HCT116 (cell line): ENCODE measurements at regions not wholly inside any gene's neighbourhood (a gene's known extent, or its start where the extent isn't known, plus 50 kb on each side); places are given as distances from the start of the nearest gene placed in this dataset.

ENCODE experiments used
- ATAC-seq: fragments of 200-7000 bp; cut with Tn5 transposase; 2 replicates; pipeline ENCODE4 v1.9.1; 2020; ENCODE audit warnings: mild to moderate bottlenecking, moderate library complexity
- BruUV-seq: library from RNA; stranded (reverse); fragments of 400-500 nt; replicated peaks from 2 replicates; lab custom pipeline; 2021; lab: Mats Ljungman, UMichigan
- CTCF ChIA-PET: fragments of 300-600 bp; sonication (Branson Sonifier 250); formaldehyde crosslinking; loops from one replicate; lab custom pipeline; 2021; ENCODE audit warnings: antibody characterized with exemption; lab: Charles Lee
- POLR2A ChIA-PET: fragments of 300-600, 350-600 bp; sonication (Branson Sonifier 250); formaldehyde crosslinking; loops from one replicate; lab custom pipeline; 2021; ENCODE audit warnings: antibody characterized with exemption; lab: Charles Lee
- RAD21 ChIA-PET, 2 experiments: fragments of 300-600 bp; sonication (Branson Sonifier 250); formaldehyde crosslinking; loops; one replicate each; lab custom pipeline; 2023; ENCODE audit warnings: low total read pairs in 2 of 2; ENCODE audit not compliant: uncharacterized antibody in 2 of 2, unreplicated experiment in 2 of 2, low non-redundant PET in 1 of 2; lab: Charles Lee
- DNase-seq: peaks from one replicate; pipeline ENCODE4 v3.0.0-alpha.2; 2010; ENCODE audit warnings: low read depth, low spot score
- H2AFZ ChIP-seq: fragments of 200-600 bp; shearing (Covaris generic), sonication (generic); 2 replicates; pipeline ENCODE4 v1.6.1; 2017; ENCODE audit warnings: low read depth, mixed run types, mixed read lengths, antibody characterized with exemption, low read length; ENCODE audit not compliant: poor library complexity, severe bottlenecking
- H3K27ac ChIP-seq: 2 replicates; pipeline ENCODE4 v1.5.1; 2012; ENCODE audit warnings: low read depth, low read length
- H3K27me3 ChIP-seq: fragments of 200-600 bp; sonication (generic); 2 replicates; pipeline ENCODE4 v1.6.1; 2016; ENCODE audit warnings: mixed run types, low read length, mixed read lengths; ENCODE audit not compliant: insufficient read depth
- H3K36me3 ChIP-seq, 2 experiments: fragments of 200-500 bp in 1 of 2; fragments of 200-600 bp in 1 of 2; sonication (Bioruptor generic) in 1 of 2; sonication (generic) in 1 of 2; 2 replicates each; pipeline versions ENCODE4 v1.5.1 to v1.6.1; 2014 to 2016; ENCODE audit warnings: low read length in 2 of 2, inconsistent platforms in 1 of 2, mixed read lengths in 1 of 2, mixed run types in 1 of 2; ENCODE audit not compliant: insufficient read depth in 2 of 2, control insufficient read depth in 1 of 2
- H3K4me1 ChIP-seq, 2 experiments: fragments of 200-600 bp in 1 of 2; sonication (generic) in 1 of 2; 2 replicates each; pipeline versions ENCODE4 v1.5.1 to v1.6.1; 2012 to 2017; ENCODE audit warnings: low read length in 2 of 2, inconsistent platforms in 1 of 2, mild to moderate bottlenecking in 1 of 2, mixed read lengths in 1 of 2, mixed run types in 1 of 2, moderate library complexity in 1 of 2; ENCODE audit not compliant: insufficient read depth in 2 of 2, control insufficient read depth in 1 of 2
- H3K4me2 ChIP-seq: fragments of 200-600 bp; sonication (generic); 2 replicates; pipeline ENCODE4 v1.6.1; 2017; ENCODE audit warnings: mixed run types, low read length, mixed read lengths
- H3K4me3 ChIP-seq, 2 experiments: fragments of 200-600 bp in 1 of 2; sonication (generic) in 1 of 2; replicated peaks in 1 of 2; 2 replicates each; pipeline ENCODE4 v1.5.1; 2011 to 2016; ENCODE audit warnings: low read length in 2 of 2, control low read depth in 1 of 2, low read depth in 1 of 2, mild to moderate bottlenecking in 1 of 2, mixed read lengths in 1 of 2, mixed run types in 1 of 2
- H3K79me2 ChIP-seq: fragments of 200-600 bp; sonication (generic); 2 replicates; pipeline ENCODE4 v1.6.1; 2017; ENCODE audit warnings: mild to moderate bottlenecking, mixed run types, low read length, moderate library complexity, mixed read lengths; ENCODE audit not compliant: insufficient read depth
- H3K9ac ChIP-seq: fragments of 200-600 bp; sonication (generic); 2 replicates; pipeline ENCODE4 v1.6.1; 2016; ENCODE audit warnings: low read length, mixed read lengths
- H3K9me2 ChIP-seq: fragments of 200-600 bp; sonication (generic), shearing (Covaris generic); 2 replicates; pipeline ENCODE4 v1.6.1; 2017; ENCODE audit warnings: mixed run types, mild to moderate bottlenecking, moderate library complexity; ENCODE audit not compliant: insufficient read depth
- H3K9me3 ChIP-seq, 2 experiments: fragments of 200-500 bp in 1 of 2; fragments of 200-600 bp in 1 of 2; sonication (Bioruptor generic) in 1 of 2; sonication (generic) in 1 of 2; 2 replicates each; pipeline ENCODE4 v1.6.1; 2014 to 2017; ENCODE audit warnings: low read length in 2 of 2, mixed read lengths in 2 of 2, inconsistent platforms in 1 of 2, low read depth in 1 of 2, mild to moderate bottlenecking in 1 of 2, mixed run types in 1 of 2, moderate library complexity in 1 of 2; ENCODE audit not compliant: control insufficient read depth in 1 of 2, insufficient read depth in 1 of 2
- H4K20me1 ChIP-seq: fragments of 200-600 bp; sonication (generic), shearing (Covaris generic); 2 replicates; pipeline ENCODE4 v1.6.1; 2017; ENCODE audit warnings: mixed run types, mild to moderate bottlenecking, moderate library complexity; ENCODE audit not compliant: insufficient read depth
- ELF1 ChIP-seq: IDR thresholded peaks from 2 replicates; pipeline ENCODE4 v1.6.1; 2012; ENCODE audit warnings: low read depth, borderline replicate concordance
- EZH2phosphoT487 ChIP-seq: fragments of 200-600 bp; IDR thresholded peaks from 2 replicates; pipeline ENCODE4 v1.6.1; 2018; ENCODE audit warnings: antibody characterized with exemption, borderline replicate concordance
- JUND ChIP-seq: IDR thresholded peaks from 2 replicates; pipeline ENCODE4 v1.6.1; 2012
- POLR2AphosphoS5 ChIP-seq: IDR thresholded peaks from 2 replicates; pipeline ENCODE4 v1.6.1; 2011; ENCODE audit warnings: mild to moderate bottlenecking, low read depth, low read length, moderate library complexity
- RAD21 ChIP-seq: IDR thresholded peaks from 2 replicates; pipeline ENCODE4 v1.6.1; 2012; ENCODE audit warnings: low read depth, mild to moderate bottlenecking
- SIN3A ChIP-seq: IDR thresholded peaks from 2 replicates; pipeline ENCODE4 v1.6.1; 2012; ENCODE audit warnings: low read depth
- SRF ChIP-seq: IDR thresholded peaks from 2 replicates; pipeline ENCODE4 v1.6.1; 2012; ENCODE audit warnings: low read depth
- TCF7L2 ChIP-seq: IDR thresholded peaks from 2 replicates; pipeline ENCODE4 v1.7.0; 2011; ENCODE audit warnings: borderline replicate concordance, inconsistent platforms; ENCODE audit not compliant: insufficient read depth, insufficient read length; ENCODE audit errors: extremely low read depth
- ZFX ChIP-seq: fragments of 450-650 bp; IDR thresholded peaks from 2 replicates; pipeline ENCODE4 v1.6.1; 2017
- ZNF274 ChIP-seq: fragments of 200-500 bp; sonication (Bioruptor generic); IDR thresholded peaks from 2 replicates; pipeline ENCODE4 v1.6.1; 2014; ENCODE audit warnings: mild to moderate bottlenecking, low read depth, low read length, inconsistent platforms
- intact Hi-C: fragments of 100-400 bp; cut with micrococcal nuclease; formaldehyde crosslinking; loops from 2 replicates; pipeline ENCODE4 v1.10.0; 2022
- TF ChIP-seq, protein P1 (sequence below): IDR thresholded peaks from 2 replicates; pipeline ENCODE4 v1.6.1; 2012
- TF ChIP-seq, protein P2 (sequence below): IDR thresholded peaks from 2 replicates; pipeline ENCODE4 v1.6.1; 2012; ENCODE audit warnings: low read depth

DNA sequence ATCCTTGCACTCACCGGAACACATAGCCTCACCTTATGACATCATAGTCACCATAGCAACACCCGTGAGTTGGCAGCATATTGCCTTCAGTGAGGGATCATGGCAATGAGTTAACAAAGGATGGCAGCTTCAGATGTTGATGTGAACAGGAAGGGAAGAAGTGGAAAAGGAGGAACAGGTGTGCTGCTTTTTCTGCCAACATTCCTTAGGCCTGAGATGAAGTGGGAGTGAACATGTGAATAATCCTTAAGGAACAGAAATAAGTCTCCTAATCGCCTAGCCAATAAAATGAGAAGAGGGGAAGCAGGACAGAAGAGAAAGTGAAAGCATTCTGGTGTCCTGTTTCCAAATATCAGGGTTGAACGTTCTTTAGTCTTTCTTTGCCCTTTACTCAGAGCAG, 360.0 kb downstream of the BRINP1 start:
- POLR2A ChIA-PET: no interaction called here
- H2AFZ ChIP-seq: no peak overlapping the region

More for the DNA sequence above, 360.0 kb downstream of the BRINP1 start:
- Histone ChIP-seq H3K79me2 (no peaks in the 10 kb centered on the region), H3K27ac (no peak overlapping the region), H3K4me2 (no peak overlapping the region), H3K9me2 (no peaks in the 10 kb centered on the region), H3K36me3 (no peaks in the 10 kb centered on the region), H3K27me3 (no peaks in the 10 kb centered on the region), H3K4me3 (no peak overlapping the region), H3K9me3 (peaks cover 7 to 28% of the 10 kb centered on the region in 2 experiments; a peak in 1 of 4 replicates), H4K20me1 (no peaks in the 10 kb centered on the region), H3K4me1 (no peaks in the 10 kb centered on the region), H3K9ac (no peak overlapping the region)
- intact Hi-C loops: no loop called here
- TF ChIP-seq EZH2phosphoT487: no peak
- no peak for TF ChIP-seq SRF
- no peak for TF ChIP-seq JUND
- TF ChIP-seq, protein P1, sequence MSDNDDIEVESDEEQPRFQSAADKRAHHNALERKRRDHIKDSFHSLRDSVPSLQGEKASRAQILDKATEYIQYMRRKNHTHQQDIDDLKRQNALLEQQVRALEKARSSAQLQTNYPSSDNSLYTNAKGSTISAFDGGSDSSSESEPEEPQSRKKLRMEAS: no peak
- TF ChIP-seq TCF7L2: no peak
- TF ChIP-seq POLR2AphosphoS5: no peak
- TF ChIP-seq ZFX: no peak
- TF ChIP-seq ELF1: no peak
- TF ChIP-seq, protein P2, sequence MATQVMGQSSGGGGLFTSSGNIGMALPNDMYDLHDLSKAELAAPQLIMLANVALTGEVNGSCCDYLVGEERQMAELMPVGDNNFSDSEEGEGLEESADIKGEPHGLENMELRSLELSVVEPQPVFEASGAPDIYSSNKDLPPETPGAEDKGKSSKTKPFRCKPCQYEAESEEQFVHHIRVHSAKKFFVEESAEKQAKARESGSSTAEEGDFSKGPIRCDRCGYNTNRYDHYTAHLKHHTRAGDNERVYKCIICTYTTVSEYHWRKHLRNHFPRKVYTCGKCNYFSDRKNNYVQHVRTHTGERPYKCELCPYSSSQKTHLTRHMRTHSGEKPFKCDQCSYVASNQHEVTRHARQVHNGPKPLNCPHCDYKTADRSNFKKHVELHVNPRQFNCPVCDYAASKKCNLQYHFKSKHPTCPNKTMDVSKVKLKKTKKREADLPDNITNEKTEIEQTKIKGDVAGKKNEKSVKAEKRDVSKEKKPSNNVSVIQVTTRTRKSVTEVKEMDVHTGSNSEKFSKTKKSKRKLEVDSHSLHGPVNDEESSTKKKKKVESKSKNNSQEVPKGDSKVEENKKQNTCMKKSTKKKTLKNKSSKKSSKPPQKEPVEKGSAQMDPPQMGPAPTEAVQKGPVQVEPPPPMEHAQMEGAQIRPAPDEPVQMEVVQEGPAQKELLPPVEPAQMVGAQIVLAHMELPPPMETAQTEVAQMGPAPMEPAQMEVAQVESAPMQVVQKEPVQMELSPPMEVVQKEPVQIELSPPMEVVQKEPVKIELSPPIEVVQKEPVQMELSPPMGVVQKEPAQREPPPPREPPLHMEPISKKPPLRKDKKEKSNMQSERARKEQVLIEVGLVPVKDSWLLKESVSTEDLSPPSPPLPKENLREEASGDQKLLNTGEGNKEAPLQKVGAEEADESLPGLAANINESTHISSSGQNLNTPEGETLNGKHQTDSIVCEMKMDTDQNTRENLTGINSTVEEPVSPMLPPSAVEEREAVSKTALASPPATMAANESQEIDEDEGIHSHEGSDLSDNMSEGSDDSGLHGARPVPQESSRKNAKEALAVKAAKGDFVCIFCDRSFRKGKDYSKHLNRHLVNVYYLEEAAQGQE: no peak
- no peak for TF ChIP-seq SIN3A
- TF ChIP-seq ZNF274: no peak
- TF ChIP-seq RAD21: no peak
- BruUV-seq: no TSS peak
- DNase-seq (no peak), ATAC-seq (no peak)
- ChIA-PET RAD21 (no interaction called here), CTCF (no interaction called here)
